HTR-8/SVneo (cell line): ENCODE measurements at regions not wholly inside any gene's neighbourhood (a gene's known extent, or its start where the extent isn't known, plus 50 kb on each side); places are given as distances from the start of the nearest gene placed in this dataset.

ENCODE experiments used
- DNase-seq: peaks from one replicate; pipeline ENCODE4 v3.0.0; 2011; ENCODE audit warnings: low spot score, mixed read lengths; ENCODE audit not compliant: insufficient read length
- FAIRE-seq: peaks from 2 replicates; lab custom pipeline; 2011; peaks lifted over from hg19 to GRCh38; lab: Jason Lieb, UNC

DNA sequence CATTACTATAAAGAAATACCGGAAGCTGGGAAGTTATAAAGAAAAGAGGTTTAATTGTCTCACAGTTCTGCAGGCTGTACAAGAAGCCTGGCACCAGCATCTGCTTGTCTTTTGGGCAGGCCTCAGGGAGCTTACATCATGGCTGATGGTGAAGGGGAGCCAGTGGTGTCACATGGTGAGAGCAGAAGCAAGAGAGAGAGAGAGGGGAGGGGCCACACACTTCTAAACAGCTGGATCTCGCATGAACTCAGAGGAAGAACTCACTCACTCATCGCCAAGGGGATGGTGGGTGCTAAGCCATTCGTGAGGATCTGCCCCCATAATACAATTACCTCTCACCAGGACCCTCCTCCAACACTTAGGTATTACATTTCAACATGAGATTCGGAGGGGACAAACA lies 51.8 kb upstream of the ANKRD34C start:
- DNase-seq = no peak
- no peak for FAIRE-seq

DNA sequence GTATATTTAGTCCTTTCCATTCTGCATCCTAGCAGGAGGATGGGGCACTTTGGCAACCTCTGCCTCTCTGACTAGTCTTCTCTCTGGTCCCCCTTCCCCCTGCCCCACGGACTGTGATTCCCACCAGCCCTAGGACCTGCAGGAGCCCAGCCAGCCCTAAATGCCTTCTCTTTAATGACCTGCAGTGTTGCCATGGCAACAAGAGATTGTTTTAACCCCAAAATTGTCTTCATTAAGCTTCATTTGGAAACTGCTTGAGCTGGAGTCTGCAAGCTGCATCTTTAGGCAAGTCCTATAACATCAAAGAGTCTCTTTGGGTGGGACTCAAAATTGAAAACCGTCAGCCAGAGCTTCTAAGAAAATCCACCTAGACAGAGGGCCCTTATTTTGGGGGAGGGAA lies 59.7 kb upstream of the ANKRD34C start:
- DNase-seq = no peak
- no peak for FAIRE-seq

DNA sequence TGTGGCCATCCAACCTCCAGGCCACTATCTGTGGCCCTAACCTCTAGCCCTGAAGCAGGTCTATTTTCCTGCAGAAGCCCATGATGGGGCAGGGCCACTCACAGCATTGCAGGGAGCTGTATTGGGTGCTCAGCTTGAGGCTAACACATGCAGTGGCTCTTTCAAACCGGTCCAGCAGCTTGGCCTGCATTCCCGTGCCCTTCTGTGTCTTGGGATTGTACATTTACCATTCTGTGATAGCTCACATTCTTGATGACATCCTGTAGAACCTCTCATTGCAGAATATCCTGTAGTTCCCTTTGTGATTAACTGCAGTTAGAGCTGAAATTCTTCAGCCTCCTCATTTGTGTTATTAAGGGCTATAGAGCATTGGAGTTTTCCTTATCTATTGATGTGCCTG lies 60.8 kb upstream of the ANKRD34C start:
- no peak for FAIRE-seq
- DNase-seq = no peak

DNA sequence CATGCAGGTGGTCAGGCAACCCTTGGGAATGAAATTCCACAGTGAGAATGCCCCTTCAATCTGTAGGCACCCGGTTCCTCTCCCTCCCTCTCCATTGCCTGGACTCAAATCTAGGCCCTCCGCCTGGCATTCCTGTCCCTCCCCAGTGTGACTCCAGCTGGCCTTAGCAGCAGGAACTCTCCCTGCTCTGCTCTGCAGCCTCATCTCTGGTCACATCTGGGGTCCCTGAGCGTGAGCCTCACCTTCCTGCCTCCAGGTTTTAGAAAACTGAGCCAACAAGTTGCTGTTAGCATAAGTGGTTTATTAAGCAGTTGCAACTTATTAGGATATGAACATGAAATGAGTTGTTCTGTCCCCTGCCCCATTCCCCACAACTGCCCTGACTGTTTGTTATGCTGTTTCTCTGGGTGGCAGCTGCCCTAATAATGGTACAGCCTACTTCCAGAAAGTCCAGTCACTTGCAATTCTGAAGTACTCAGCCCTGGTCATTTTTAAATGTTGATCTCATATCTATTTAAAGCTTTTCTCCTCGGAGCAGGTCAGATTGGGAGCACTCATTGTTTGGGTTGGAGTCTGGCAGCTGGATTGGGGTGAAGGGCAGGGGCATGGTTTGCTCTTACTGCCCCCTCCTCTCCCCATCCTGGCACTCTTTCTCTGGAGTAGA lies 63.0 kb upstream of the ANKRD34C start:
- FAIRE-seq (no peak), DNase-seq (no peak)

DNA sequence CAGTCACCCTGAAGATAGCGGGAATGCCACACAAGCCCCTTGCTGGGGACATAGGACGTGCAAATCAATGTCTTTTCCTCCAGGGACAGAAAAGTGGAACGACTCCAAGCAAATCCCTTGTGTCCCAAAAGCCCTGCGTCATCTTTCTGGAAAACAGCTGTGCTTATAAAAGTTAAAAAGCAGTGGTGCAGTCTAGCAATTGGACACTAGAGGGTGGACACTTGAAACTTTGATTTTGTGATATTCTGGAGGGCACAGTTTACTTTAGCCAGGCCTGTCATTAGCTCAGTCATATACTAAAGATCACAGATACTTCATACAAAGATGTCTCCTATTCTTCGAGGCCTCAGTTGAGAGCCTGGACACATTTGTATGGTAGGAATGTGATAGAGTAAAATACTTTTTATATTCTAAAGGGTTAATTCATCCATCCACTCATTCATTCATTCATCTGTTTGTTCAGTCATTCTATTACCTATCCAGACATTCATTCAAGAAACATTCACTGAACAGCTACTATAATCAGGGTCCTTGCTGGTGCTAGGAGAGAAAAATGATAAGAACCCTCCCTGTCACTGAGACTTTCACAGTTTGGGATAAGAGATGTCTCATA lies 63.8 kb upstream of the ANKRD34C start:
- no peak for FAIRE-seq
- no peak for DNase-seq

DNA sequence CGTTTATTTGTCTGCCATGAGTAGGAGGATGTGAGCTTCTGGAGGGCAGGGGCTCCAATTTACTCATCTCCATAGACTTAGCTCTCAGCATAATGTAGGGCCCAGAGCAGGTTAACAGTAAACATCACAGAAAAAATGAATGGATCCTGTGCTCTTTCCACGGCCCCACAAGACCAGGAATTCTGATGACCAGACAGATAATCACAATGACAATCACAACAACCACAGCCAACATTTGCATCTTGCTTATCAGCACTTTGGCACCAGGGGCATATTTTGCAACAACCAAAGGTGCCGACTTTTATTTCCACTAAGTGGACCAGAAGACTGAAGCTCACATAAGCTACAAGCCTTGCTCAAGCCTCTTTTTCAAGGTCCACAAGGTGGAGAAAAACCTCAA lies 68.9 kb upstream of the ANKRD34C start:
- DNase-seq = no peak
- FAIRE-seq = no peak

DNA sequence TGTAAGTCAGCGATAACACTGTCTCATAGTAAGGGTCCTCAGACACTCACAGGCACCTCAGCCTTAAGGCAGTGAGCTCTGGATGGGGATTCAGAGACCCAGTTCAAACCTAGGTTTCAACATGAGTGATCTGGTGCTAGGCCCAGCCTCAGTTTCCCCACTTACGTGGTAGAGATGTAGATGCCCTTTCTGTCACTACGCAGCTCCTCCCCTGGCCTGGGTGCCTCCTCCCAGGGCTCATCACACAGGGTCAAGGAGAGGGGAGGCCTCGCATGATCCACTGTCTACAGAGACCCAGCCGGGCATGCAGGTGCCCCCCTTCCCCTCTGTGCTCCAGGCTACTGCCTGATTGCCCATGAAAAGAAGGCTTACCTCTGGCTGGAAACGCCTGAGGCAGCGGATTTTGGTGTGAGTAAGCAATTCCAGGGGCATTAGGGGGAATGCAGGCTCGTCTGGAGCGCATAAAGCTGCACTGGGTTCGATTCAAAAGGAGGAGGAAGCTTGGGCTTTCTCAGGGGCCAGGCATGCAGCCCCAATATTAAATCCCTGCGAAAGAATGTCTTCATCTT lies 69.8 kb upstream of the ANKRD34C start:
- no peak for DNase-seq
- FAIRE-seq = no peak

DNA sequence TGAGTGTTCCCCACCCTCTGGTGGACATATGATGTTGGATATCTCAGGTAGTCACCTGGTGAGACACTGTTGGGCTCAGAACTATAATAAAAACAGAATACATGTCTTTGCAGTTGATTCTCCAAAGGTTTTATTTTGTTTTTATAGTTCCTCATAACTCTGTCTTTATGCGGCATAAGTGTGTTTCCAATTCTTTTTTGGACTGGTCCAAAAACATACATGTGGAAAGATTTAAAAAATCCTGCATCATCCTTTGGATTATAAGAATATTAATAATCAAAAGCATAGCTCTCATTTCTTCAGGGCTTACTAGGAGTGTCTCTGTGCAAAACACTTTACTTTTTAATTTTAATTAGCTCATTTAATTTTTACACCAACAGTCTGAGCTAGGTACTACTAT lies 71.0 kb upstream of the ANKRD34C start:
- no peak for FAIRE-seq
- DNase-seq = no peak

DNA sequence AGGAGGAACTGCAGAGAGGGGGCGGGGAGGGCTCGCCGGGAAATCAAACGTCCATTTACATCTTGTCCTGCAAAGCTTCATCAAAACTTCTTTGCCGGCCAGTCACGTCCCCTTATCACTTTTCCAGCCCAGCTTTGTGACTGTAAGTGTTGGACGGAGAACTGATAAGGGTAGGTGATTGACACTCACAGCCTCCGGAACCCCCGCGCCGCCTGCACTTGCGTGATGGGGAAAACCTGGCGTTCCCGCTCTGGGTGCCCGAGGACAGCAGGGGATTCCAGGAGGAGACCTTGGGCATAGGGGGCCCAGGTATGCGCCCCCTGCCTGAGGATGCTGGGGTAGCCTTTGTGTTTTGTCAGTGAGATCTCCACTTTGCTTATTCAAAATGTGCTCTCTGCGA lies 72.8 kb upstream of the ANKRD34C start:
- DNase-seq = no peak

DNA sequence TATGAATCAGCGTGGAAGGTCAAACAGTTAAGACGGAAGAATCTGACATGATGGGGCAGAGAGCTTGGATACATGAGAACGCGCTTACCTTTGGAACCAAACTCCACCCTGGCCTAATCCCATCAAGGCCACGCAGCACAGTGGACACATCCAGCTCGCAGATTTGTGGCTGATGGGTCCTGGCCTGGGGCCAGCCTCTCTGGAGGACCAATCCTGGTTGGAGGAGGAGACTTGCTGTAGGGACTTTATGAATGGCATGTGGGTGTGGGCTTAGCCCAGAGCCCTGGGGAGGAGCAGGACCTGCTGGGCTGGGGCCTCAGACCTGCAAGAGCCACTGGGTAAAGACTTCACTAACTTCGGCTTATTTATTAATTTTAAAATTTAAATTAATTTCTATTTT lies 73.4 kb upstream of the ANKRD34C start:
- FAIRE-seq = no peak
- no peak for DNase-seq

More for the DNA sequence above, 72.8 kb upstream of the ANKRD34C start:
- no peak for FAIRE-seq

DNA sequence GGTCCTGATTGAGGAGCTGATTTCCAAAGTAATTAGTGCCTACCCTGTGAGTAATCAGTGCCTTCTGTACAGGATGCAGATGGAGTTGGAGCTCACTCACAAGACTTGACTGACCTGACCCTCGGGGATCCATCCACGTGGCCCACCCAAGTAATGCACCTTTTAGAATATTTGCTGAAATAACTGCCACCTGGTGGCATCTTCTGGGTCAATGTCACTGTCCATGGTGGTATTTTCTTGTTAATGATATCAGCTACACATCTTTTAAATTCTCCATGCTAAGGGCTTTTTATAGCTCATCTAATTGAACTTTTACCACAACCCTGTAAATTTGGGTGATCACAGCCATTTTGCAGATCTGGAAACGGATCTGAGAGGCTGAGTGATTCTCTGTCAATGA lies 74.3 kb upstream of the ANKRD34C start:
- no peak for FAIRE-seq
- DNase-seq = no peak

DNA sequence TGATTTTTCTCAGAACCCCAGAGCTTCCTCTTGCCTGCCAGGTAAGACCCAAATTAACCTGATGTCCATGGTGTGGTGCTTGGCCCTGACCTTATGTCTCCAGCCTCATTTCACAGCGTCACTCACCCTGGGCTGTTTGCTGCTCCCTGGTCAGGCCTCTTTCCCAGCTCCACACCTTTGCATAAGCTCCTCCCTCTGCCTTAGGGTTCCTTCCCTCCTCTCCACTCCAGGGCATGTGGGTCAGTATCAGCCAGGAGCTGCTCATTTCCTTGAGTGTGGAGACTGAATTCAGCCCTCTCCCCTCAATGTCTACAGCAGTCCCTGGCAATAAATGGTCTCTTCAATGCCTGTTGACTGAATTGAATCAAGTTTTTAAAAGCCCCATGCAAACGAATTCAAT lies 75.6 kb upstream of the ANKRD34C start:
- FAIRE-seq = no peak
- DNase-seq = no peak

DNA sequence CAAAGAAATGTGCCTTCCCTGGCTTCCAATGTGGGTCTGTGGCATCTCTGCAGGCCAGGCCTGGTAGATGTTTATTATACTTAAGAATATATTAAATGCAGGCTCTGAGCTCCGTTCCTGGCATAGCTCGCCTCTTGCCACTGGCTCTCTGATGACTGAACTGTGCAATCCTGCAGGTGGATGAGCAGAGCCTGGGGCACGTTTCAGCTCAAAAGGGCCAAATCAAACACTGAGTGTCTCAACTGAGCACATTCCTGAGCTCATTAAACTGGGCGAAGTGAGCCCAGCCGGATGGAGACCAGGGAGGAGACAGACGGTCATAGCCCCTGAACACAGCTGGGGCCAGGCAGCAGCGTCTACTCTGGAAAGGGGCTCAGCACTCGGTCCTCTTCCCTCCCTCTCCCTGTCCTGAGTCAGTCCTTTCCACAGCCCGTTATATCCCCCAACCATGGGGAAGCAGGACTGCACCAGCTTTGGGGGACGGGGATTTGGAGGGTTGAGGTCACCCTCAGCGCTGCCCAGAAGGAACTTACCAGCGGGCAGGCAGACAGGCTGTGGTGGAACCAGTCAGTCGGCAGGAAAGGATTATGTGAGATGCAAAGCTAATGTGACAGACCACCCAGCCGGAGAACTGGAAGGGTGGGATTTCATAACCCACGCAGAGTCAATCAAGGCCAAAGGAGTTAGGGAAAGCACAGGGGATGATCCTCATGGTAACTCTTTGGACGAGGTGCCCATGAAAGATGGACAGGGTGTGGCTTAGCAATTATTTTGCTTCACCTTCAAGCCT lies 77.4 kb upstream of the ANKRD34C start:
- DNase-seq = no peak
- FAIRE-seq = no peak

DNA sequence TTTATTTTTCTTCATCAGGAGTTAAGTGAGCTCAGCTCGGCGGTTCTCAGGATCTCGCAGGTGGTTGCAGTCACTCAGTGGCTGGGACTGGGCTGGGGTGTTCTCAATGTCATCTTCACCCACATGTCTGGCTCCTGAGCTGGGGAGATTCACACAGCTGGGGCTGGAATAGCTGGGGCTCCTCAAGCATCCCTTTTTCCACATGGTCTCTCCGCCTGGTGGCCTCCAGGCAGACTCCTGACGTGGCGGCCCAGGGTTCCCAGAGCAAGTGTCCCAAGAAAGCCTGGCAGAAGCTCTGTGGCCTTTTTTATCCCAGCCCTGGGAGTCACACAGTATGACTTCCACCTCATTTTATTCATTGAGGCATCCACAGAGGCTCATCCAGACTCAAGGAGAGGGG lies 84.1 kb upstream of the ANKRD34C start:
- DNase-seq (no peak), FAIRE-seq (no peak)

DNA sequence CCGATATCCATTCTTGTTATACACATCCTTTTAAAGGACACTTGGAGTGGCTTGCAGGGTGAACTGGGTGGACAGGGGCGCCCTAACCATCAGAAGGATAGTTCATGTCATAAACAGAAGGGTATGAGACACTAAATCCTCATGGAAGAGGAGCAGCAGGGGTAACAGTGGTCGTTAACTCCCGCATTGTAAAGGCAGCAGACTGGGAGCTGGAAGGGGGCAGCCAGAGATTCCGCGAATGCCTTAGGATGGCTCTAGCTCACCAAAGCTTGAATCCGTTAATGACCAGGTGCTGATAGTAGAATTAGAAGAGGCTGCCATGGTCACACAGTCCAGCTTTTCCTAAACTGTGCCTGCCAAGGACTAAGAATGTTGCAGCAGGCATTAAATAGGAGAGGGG lies 85.2 kb upstream of the ANKRD34C start:
- DNase-seq (no peak), FAIRE-seq (no peak)

DNA sequence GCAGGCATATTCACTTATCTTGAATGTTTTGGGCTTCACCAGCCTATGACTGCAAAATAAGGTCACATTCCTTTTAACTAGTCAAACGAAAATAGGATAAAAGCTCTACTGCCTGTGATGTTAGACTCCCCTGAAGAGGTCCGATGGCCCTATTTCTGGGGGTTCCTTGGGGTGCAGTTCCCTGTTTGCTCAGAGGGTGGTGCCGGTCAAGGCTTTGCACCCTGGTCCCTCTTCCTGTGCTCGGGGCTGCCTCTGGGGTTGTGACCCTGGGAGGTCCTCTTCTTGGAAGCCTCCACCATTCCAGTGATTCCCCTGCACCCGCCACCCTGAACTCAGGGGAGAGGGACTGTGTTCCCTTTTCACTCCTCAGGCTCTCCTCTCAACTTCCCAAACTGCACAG lies 86.7 kb upstream of the ANKRD34C start:
- no peak for DNase-seq
- FAIRE-seq = no peak

DNA sequence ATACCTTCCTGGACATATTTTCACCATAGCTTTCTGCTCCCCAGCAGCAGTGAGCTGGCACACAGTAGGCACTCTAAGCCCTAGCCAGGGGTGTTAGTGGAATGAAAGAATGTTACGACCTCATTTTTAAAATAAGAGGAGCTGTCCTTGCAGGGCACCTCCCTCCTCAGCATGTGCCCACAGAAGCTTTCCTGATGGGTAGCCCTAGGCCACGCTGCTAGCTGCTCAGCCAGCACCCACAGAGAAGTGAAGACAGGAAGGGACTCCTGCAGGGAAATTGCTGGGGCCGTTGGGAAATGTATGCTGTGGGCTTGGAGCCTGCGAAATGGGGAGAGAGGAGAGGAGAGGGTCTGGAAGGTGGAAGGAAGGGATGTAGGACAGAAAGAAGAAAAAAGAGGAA lies 87.3 kb upstream of the ANKRD34C start:
- DNase-seq = no peak
- no peak for FAIRE-seq

DNA sequence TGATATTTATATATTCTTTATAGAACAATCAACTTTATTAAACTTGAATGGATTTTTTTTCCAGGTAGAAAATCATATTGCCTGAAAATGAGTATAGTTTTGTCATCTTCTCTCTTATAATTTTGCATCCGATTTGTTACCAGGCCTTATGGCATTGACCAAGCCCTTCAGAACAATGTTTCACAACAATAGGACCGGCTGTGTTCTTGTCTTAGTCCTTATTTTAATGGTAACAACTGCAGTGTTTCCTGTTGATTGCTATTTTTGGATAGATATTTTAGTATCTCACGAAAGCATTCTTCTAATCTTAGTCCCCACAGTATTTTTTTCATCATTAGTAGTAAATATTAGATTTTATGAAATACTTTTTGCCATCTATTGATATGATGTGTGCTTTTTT lies 88.1 kb upstream of the ANKRD34C start:
- FAIRE-seq = no peak
- DNase-seq = no peak

DNA sequence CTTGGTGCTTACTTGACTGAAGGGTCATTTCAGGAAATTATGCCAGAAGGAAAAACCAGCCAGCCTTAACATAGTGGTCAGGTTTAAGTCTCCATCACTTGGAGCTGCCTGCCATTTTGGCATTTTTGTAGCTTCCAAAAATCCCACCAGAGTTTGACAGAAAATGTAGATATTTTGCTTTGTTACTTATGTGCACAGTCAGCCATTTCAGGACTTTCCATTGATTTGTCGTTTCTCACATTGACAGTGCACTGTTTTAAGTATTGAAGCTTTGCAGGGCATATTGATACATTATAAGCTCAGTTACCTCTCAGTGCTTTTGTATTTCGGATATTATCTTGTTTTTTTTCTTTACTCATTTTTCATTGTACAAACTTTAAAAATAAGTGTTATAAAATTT lies 89.0 kb upstream of the ANKRD34C start:
- no peak for FAIRE-seq
- no peak for DNase-seq

DNA sequence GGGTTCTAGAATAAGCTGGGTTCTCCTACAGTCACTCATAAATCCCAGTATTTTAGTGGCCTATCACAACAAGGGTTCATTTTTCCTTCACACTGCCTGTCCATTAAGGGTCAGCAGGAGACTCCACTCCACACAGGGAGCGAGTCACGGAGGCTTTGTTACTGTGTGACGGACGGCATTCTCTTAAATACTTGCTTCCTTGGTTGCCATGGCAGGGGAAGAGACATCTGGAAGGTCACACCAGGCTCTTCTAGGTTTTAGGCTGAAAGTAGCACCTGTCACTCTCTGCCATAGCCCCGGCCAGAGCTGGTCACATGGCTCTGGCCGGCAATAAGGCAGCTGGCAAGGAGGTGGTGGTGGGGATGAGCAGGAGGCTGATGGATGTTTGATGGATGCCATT lies 89.4 kb upstream of the ANKRD34C start:
- no peak for DNase-seq
- FAIRE-seq = no peak

DNA sequence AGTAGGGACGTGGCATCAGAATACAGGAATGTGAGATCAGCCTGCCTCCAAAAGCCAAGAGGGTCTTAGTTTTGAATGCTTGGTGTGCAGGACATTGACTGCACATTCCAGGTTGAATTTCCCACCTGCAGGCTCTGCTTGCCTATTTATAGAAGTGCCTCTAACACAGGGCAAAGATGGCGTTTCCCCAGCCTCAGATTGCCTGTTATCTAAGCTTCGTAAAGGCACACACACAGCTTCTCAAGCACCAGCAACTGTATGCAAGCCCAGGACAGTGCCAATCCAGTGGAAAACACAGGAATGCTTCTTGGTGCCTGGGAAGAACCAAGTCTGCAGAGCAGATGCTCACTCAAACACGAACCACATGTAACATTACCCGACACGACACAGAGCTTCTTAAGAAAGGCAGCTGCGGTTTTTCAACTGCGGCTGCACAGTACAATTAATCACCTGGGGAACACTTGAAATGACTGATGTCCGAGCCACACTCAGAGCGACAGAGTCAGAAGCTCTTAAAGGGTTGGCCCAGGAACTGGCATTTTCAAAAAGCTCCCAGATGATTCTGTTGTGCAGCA lies 90.0 kb upstream of the ANKRD34C start:
- no peak for FAIRE-seq
- no peak for DNase-seq
